H9 (cell line): ENCODE measurements at regions not wholly inside any gene's neighbourhood (a gene's known extent, or its start where the extent isn't known, plus 50 kb on each side); places are given as distances from the start of the nearest gene placed in this dataset.

Experiments used
- DNase-seq: peaks from one replicate; pipeline ENCODE4 v3.0.0-alpha.2; 2017
- H2AFZ ChIP-seq: one replicate; pipeline ENCODE4 v1.6.1; 2013; ENCODE audit warnings: mild to moderate bottlenecking, low read length, control low read depth, moderate library complexity
- H2AK5ac ChIP-seq: 2 replicates; pipeline ENCODE4 v1.6.1; 2013; ENCODE audit warnings: low read length, control low read depth, mixed read lengths; ENCODE audit not compliant: insufficient read length
- H2BK120ac ChIP-seq: one replicate; pipeline ENCODE4 v1.6.1; 2013; ENCODE audit warnings: low read depth, mild to moderate bottlenecking, low read length, control low read depth, inconsistent platforms; ENCODE audit not compliant: poor library complexity, severe bottlenecking
- H2BK12ac ChIP-seq: 2 replicates; pipeline ENCODE4 v1.6.1; 2013; ENCODE audit warnings: low read length, control low read depth, mixed read lengths, low read depth; ENCODE audit not compliant: insufficient read length
- H2BK15ac ChIP-seq: 2 replicates; pipeline ENCODE4 v1.6.1; 2013; ENCODE audit warnings: low read depth, low read length, control low read depth
- H2BK20ac ChIP-seq: one replicate; pipeline ENCODE4 v1.6.1; 2013; ENCODE audit warnings: low read depth, mild to moderate bottlenecking, low read length, control low read depth, inconsistent platforms; ENCODE audit not compliant: poor library complexity, severe bottlenecking
- H2BK5ac ChIP-seq: 2 replicates; pipeline ENCODE4 v1.6.1; 2013; ENCODE audit warnings: low read length, control low read depth, mixed read lengths; ENCODE audit not compliant: insufficient read length
- H3K14ac ChIP-seq: 2 replicates; pipeline ENCODE4 v1.6.1; 2013; ENCODE audit warnings: low read length, control low read depth; ENCODE audit not compliant: insufficient read depth
- H3K18ac ChIP-seq: 2 replicates; pipeline ENCODE4 v1.6.1; 2013; ENCODE audit warnings: low read depth, mild to moderate bottlenecking, mixed read lengths, low read length, control low read depth; ENCODE audit not compliant: insufficient read length
- H3K23ac ChIP-seq: 2 replicates; pipeline ENCODE4 v1.6.1; 2013; ENCODE audit warnings: low read length, control low read depth, mixed read lengths, low read depth; ENCODE audit not compliant: insufficient read length
- H3K23me2 ChIP-seq: 2 replicates; pipeline ENCODE4 v1.6.1; 2013; ENCODE audit warnings: low read depth, mild to moderate bottlenecking, mixed read lengths, low read length, control low read depth; ENCODE audit not compliant: insufficient read length, poor library complexity, severe bottlenecking
- H3K27ac ChIP-seq: 2 replicates; pipeline ENCODE4 v1.5.1; 2013; ENCODE audit warnings: low read length, control low read depth, mixed read lengths, low read depth; ENCODE audit not compliant: insufficient read length
- H3K27me3 ChIP-seq: 2 replicates; pipeline ENCODE4 v1.6.1; 2013; ENCODE audit warnings: low read length, control low read depth, inconsistent platforms; ENCODE audit not compliant: insufficient read depth
- H3K4ac ChIP-seq: 2 replicates; pipeline ENCODE4 v1.6.1; 2013; ENCODE audit warnings: low read depth, mild to moderate bottlenecking, control low read depth, inconsistent platforms, low read length, moderate library complexity
- H3K4me1 ChIP-seq: 2 replicates; pipeline ENCODE4 v1.6.1; 2013; ENCODE audit warnings: low read length, control low read depth, inconsistent platforms; ENCODE audit not compliant: insufficient read depth
- H3K4me2 ChIP-seq: 2 replicates; pipeline ENCODE4 v1.6.1; 2013; ENCODE audit warnings: low read length, control low read depth, mixed read lengths; ENCODE audit not compliant: insufficient read length, insufficient read depth
- H3K56ac ChIP-seq: 2 replicates; pipeline ENCODE4 v1.6.1; 2013; ENCODE audit warnings: low read depth, mild to moderate bottlenecking, mixed read lengths, low read length, control low read depth; ENCODE audit not compliant: insufficient read length
- H3K79me1 ChIP-seq: 2 replicates; pipeline ENCODE4 v1.6.1; 2013; ENCODE audit warnings: low read depth, mild to moderate bottlenecking, moderate library complexity, low read length, control low read depth, inconsistent platforms; ENCODE audit not compliant: insufficient read depth, poor library complexity, severe bottlenecking
- H3K79me2 ChIP-seq: 2 replicates; pipeline ENCODE4 v1.6.1; 2013; ENCODE audit warnings: low read length, control low read depth, inconsistent platforms; ENCODE audit not compliant: insufficient read depth
- H3K9ac ChIP-seq: 2 replicates; pipeline ENCODE4 v1.6.1; 2013; ENCODE audit warnings: low read length, control low read depth, mixed read lengths; ENCODE audit not compliant: insufficient read length; ENCODE audit errors: extremely low read depth
- H3K9me3 ChIP-seq: one replicate; pipeline ENCODE4 v1.6.1; 2013; ENCODE audit warnings: low read depth, low read length, inconsistent platforms; ENCODE audit not compliant: control insufficient read depth
- H3T11ph ChIP-seq: one replicate; pipeline ENCODE4 v1.6.1; 2013; ENCODE audit warnings: mild to moderate bottlenecking, low read length, control low read depth, inconsistent platforms
- H4K20me1 ChIP-seq: one replicate; pipeline ENCODE4 v1.6.1; 2013; ENCODE audit not compliant: control insufficient read depth, insufficient read length, insufficient read depth
- H4K5ac ChIP-seq: 2 replicates; pipeline ENCODE4 v1.6.1; 2013; ENCODE audit warnings: low read depth, mild to moderate bottlenecking, mixed read lengths, low read length, control low read depth; ENCODE audit not compliant: insufficient read length
- H4K8ac ChIP-seq: replicated peaks from 2 replicates; pipeline ENCODE4 v1.6.1; 2013; ENCODE audit warnings: low read length, control low read depth, mixed read lengths, low read depth; ENCODE audit not compliant: insufficient read length
- H4K91ac ChIP-seq: 2 replicates; pipeline ENCODE4 v1.6.1; 2013; ENCODE audit warnings: low read depth, mild to moderate bottlenecking, moderate library complexity, mixed read lengths, low read length, control low read depth; ENCODE audit not compliant: insufficient read length
- H3K27ac Mint-ChIP-seq, 3 experiments: 2 replicates in 2 of 3; 3 replicates in 1 of 3; pipeline ENCODE4 v1.8.0; 2020 to 2021; ENCODE audit warnings: mixed read lengths in 3 of 3, mild to moderate bottlenecking in 1 of 3, moderate library complexity in 1 of 3
- H3K27me3 Mint-ChIP-seq: 2 replicates; pipeline ENCODE4 v1.8.0; 2021; ENCODE audit warnings: low read depth, mild to moderate bottlenecking, moderate library complexity, mixed read lengths
- H3K36me3 Mint-ChIP-seq, 3 experiments: 2 replicates in 2 of 3; 3 replicates in 1 of 3; pipeline ENCODE4 v1.8.0; 2020 to 2021; ENCODE audit warnings: low read depth in 3 of 3, mixed read lengths in 3 of 3; ENCODE audit not compliant: insufficient read depth in 1 of 3
- H3K4me1 Mint-ChIP-seq, 2 experiments: 2 replicates each; pipeline ENCODE4 v1.8.0; 2020; ENCODE audit warnings: mixed read lengths in 2 of 2
- H3K4me3 Mint-ChIP-seq, 2 experiments: 2 replicates in 1 of 2; 3 replicates in 1 of 2; pipeline ENCODE4 v1.8.0; 2020 to 2021; ENCODE audit warnings: mild to moderate bottlenecking in 2 of 2, mixed read lengths in 2 of 2, moderate library complexity in 1 of 2
- H3K9me3 Mint-ChIP-seq, 2 experiments: 2 replicates in 1 of 2; 3 replicates in 1 of 2; pipeline ENCODE4 v1.8.0; 2020; ENCODE audit warnings: mild to moderate bottlenecking in 2 of 2, mixed read lengths in 2 of 2, moderate library complexity in 1 of 2
- CTCF ChIP-seq: fragments of 200-600 bp; sonication (generic); conservative IDR thresholded peaks from 3 replicates; pipeline ENCODE4 v1.8.0; 2021; ENCODE audit warnings: antibody characterized with exemption, mild to moderate bottlenecking
- WGBS: extraction: QIAGEN DNeasy Blood & Tissue Kit; methylation state at CpG from one replicate; pipeline ENCODE4 v1.1.7; 2013; ENCODE audit warnings: missing lambda C conversion rate, low lambda C conversion rate, mixed read lengths; ENCODE audit not compliant: insufficient read length; ENCODE audit errors: extremely low coverage; 5-methylcytosine and 5-hydroxymethylcytosine counted together

GRCh38 chrX:44637282-44637681 is 94.6 kb upstream of the FUNDC1 start:
- Histone ChIP-seq H3K23ac (no peak overlapping the region), H4K91ac (no peak overlapping the region), H3K9me3 (peaks cover 32% of the 10 kb centered on the region), H2BK15ac (no peak overlapping the region), H3K18ac (no peak overlapping the region), H3K27me3 (no peaks in the 10 kb centered on the region), H2BK12ac (no peak overlapping the region), H4K8ac (no peak overlapping the region), H3K9ac (no peak overlapping the region), H2AFZ (no peak overlapping the region), H2BK20ac (no peak overlapping the region), H3K4ac (no peak overlapping the region), H3K14ac (no peak overlapping the region), H4K5ac (no peak overlapping the region), H4K20me1 (no peaks in the 10 kb centered on the region), H3K56ac (no peak overlapping the region), H3K4me1 (no peaks in the 10 kb centered on the region), H3T11ph (no peak overlapping the region), H3K27ac (no peak overlapping the region), H2BK120ac (no peak overlapping the region), H3K23me2 (no peaks in the 10 kb centered on the region), H3K79me2 (no peaks in the 10 kb centered on the region), H3K4me2 (no peak overlapping the region), H2AK5ac (no peak overlapping the region), H2BK5ac (no peak overlapping the region), H3K79me1 (no peaks in the 10 kb centered on the region)
- DNase-seq = no peak
- Mint-ChIP-seq H3K36me3 (peaks cover 1 to 5% (median 3%) of the 10 kb centered on the region in 3 experiments; a peak in 4 of 7 replicates), H3K4me3 (no peak overlapping the region), H3K27me3 (no peaks in the 10 kb centered on the region; the same call in 1 of the 2 replicates), H3K4me1 (no peaks in the 10 kb centered on the region), H3K9me3 (peaks cover 50 to 65% of the 10 kb centered on the region in 2 experiments), H3K27ac (no peak overlapping the region)
- no CpG with 5 or more reads among the region's 1 CpG for WGBS
- no peak for TF ChIP-seq CTCF
